HG03439 (cell line): ENCODE measurements at regions not wholly inside any gene's neighbourhood (a gene's known extent, or its start where the extent isn't known, plus 50 kb on each side); places are given as distances from the start of the nearest gene placed in this dataset.

Experiments used
- ATAC-seq: cut with Tn5 transposase; IDR thresholded peaks from one replicate; pipeline ENCODE4 v1.9.1; 2021; ENCODE audit warnings: mild to moderate bottlenecking, moderate library complexity; ENCODE audit not compliant: unreplicated experiment

DNA sequence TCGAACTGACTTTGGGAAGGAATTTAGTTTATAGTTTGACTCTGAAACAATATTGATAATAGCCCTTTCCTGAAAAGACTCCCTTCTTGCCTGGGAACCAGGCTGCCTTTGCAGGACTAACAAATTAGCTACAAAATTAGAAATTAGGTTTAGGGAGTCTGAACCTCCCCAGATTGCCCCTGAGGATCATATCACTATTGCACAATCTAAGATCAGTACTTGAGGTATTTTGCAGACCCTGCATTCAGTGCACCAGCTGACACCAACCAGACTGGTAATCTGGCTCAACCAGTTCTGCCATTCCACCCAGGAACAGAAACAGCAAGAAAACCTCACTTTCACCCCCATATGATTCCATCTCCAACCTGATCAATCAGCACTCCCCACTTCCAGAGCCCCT, 131.8 kb upstream of the GALNT5 start:
- no peak for ATAC-seq

DNA sequence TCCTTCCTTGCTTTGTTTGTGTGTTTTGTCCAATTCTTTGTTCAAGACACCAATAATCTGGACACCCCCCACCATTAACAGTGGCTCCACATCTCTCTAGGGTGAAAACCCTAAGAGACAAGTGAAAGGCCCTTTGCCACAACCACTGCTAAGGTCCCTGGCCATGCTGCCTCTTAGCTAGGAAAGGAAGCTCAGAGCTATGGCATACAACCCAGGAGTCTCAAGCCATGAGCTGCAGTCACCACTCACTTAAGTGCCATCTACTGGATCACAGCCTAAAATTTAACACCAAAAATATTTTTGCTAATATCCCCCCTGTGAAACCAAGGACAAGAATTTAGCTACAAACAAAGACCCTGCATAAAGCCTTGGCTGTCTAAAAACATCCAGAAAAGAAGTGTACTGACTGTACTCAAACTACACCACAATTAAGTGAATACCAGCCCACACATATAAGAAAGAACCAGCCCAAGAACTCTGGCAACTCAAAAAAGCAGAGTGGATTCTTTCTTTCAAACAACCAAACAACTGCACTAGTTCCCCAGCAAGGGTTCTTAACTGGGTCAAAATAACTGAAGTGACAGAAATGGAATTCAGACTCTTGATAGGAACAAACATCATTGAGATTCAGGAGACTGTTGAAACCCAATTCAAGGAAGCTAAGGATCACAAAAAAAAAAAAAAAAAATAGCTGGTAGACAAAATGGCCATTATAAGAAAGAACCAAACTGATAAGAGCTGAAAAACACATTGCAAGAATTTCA, 130.1 kb upstream of the GALNT5 start:
- no peak for ATAC-seq

DNA sequence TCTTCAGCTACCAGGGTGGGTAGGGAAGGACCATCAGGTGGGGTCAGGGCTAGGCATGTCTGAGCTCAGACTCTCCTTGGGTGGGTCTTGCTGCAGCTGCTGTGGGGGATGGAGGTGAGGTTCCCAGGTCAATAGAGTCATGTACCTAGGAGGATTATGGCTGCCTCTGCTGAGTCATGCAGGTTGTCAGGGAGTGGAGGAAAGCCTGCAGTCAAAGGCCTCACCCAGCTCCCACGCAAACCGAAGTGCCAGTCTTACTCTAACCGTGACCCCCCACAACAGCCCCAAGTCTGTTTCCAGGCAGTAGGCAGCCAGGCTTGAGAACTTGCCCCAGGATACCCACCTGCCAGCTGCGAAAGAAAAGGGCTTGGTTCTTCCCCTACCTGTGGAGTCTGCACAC, 113.6 kb upstream of the GALNT5 start:
- ATAC-seq = no peak

DNA sequence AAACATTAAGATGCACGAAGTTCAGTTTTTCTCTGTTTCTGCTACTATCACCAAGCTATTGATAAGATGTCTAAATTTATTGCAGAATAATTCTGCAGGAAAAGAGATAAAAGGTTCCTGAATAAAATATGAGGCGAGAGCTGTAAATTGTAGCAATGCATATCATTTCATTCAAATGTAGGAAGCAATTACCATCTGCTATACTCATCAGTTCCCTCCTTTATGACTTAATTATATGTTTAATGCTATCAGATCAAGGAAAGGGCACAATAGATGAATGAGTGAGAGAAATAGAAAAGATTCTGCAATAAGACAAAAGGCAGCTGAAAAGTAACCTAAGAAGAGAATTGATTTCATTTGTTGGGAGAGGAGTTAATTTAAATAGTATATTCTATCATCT, 108.2 kb upstream of the GALNT5 start:
- ATAC-seq = no peak

DNA sequence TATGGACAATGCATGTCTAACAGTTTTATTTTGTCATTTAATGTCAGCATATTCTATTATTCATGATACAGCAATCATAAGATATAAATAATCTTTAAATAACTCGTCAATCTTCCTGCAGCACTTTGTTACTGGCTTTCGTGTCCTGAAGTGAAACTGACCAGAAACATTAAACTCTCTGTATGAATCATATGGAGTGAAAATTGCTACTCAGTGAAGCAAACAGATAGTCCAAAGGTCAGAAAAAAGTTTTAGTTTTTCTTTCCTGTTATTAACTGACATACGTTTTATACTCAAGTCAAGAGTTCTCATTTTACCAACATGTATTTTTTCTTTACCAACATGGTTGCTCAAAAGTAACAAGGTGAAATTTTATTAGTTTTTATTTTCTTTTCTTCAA, 106.8 kb upstream of the GALNT5 start:
- ATAC-seq = peak; percentile 89

DNA sequence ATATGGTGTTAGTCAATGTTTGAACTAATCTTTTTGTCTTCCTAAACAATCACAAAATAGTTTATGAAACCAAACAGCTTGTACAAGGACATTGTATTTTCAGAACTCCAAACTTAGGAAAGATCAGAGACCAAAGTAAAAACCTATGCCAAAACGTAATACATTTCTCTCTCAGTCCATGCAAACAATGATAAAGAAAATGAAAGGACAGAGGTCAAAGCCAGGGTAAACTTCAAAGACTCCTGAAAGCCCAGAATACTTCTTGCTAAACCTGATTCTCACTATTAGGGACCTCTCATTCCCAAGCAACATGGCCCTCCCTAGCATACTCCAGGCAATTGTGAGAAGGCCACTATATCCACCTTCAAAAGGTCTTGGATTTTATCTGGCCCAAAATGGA, 105.1 kb upstream of the GALNT5 start:
- ATAC-seq = no peak

DNA sequence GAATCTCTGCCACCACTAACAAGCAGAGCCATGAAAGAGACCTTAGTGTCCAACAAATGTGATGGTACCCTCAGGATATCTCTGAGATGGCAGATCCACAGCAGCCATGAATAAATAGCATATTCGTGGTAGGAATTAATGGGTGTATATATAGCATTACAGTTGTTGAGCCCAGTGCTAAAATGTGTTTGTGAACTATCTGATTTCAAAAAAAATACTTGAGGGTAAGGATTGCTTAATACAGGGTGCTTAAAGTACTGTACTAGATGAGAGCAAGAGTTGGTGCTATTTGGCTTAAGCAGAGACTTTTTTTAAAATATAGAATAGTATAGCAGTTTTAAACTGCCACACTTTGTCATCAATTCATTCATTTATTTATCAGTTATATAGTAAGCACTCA, 101.5 kb upstream of the GALNT5 start:
- no peak for ATAC-seq

DNA sequence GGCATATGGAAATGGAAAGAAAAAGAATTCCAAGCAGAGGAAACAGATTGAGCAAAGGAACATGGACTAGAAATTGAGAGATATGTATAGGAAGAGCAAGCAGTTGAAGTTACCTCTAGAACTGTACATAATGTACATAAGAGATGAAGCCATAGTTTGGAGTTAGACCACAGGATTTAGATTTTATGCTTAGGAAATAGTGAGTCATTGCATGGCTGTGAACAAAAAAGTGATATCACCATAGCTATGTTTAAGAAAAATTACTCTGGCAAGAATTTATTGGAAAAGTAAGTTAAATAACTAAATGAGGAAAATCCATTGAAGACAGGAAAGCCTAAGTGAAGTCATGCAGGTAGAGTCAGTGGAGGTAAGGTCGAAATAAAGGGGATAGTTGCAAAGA, 99.4 kb upstream of the GALNT5 start:
- ATAC-seq = no peak

DNA sequence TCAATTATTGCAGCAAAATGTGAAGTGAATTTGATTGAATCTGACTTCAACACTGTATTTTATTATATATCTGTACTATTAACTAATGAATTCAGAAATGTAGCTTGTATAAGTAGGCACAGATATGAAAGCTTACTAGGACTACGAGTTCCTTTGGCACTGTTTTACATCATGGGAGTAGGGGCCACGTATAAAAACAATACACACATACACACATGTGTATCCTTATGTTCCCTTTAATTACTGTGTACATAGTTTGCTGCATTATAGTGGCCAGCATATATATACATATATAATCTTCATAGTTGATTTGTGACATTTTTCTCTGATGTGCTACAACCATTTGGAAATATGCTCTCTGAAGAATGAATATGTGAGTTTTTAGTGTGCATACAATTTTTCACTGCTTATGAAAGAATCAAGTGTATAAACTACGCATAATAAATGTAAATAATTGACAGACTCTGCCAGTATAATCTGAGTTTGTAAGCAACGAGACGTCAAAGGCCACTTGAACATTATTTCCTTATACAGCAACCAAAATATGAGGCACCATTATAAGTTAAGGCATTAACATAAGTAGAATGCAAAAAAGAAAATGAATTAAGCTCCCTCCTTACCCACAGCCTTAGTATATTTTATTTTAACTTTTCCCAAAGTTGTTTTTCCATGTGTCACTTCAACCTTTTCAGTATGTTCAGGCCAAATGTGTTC, 98.1 kb upstream of the GALNT5 start:
- no peak for ATAC-seq

DNA sequence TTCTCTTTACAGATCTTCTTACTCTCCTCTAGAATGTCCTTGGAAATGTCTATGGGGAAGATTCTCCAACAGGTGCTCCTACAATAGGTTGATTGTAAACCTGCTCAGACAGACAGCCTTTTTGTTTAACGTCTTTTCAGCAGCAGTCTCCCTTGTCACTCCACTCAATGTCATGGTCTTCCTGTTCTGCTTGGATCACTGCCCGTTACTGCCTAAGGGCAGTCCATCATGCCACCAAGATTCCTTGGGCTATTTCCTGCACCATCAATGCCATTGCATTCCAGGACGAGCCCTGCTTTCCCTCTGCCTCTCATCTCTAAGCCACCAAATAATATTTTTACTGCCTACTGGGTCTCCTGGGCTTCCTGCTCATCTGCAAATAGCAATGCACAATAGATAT, 97.4 kb upstream of the GALNT5 start:
- no peak for ATAC-seq

DNA sequence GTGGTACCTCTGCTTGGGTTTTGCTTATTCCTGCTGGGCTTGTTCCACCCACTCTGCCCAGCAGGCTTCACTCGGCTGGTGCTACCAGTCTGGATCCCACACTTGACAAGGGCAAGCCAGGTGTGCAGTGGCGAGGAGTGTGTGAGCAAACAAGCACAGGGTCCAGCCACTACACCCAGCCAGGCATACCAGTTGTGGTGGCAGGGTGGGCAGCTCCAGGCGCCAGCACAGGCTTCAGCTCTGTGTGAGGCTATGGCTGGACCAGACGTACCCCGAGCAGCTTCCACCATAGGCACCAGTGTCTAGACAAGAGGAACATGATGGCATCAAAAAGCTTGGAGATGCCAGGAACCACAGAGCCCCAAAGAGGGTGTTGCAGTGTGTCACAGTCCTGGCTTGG, 93.1 kb upstream of the GALNT5 start:
- ATAC-seq = no peak

DNA sequence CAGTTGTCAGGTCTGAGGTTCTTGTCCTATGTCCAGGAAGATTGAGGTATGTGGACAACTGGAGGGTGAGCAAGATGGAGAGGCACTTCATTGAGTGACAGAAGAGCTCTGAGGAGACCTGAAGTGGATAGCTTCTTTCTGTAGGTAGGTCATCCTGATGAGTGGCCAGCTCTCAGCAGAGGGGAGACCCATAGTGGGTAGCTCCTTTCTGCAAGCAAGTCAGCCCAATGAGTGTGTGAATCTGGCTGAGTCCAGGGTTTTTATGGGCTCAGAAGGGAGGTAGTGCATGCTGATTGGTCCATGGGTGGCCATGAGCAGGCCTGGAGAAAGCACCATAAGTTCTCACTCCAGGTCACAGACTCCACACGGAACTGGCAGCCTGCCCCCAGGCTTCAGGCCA, 92.6 kb upstream of the GALNT5 start:
- no peak for ATAC-seq

DNA sequence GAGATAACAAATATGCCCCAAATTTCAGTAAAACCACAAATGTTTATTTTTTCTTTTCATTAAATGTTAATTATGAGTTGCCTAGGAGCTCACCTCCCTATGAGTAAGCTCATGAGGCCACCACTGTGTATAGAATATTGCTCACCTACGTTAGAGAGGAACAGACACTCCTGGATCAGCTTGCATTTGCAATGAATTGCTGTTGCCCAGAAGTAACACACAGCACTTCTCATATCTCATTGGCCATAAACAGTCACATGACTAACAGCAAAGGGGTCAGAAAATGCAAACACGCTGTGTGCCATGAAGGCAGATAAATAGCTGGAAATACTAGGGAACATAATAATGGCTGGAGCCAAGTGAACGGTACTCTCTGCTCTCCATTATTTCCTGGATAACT, 89.0 kb upstream of the GALNT5 start:
- ATAC-seq = no peak

DNA sequence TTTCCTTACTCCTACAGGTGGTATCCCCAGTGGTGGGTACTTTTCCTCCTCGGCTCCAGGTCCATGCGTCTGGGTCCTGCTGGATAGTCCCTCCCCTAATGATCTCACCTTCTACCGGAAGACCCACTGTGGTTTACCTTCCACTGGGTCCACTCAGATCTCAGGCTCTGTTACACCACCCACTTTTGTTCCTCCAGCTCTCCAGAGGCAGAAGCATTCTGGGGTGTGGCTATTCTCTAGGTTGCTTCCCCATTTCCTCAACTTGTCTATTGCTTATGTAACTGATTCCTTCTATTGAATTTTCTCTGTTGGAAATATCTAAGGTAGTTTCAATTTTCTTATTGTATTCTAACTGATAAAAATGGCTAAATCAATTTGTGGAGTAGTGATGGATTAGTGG, 87.6 kb upstream of the GALNT5 start:
- no peak for ATAC-seq

DNA sequence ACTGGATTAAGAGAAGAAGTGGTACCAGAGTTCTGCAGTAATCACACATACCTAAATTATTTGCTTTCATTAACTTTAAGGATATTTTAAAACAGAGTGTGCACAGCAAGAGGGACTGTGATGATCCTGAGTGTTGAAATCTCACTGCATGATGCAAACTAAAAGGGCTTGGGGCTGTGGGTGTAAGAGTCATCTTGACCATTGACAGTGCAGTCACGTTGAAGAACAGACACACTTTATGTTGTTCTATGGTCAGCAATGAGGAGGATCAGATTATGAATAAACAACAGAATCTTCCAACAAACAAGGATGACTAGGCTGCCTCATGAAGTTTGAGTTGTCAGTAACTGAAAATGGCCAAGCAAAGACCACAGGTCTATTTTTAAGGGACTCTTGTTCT, 87.2 kb upstream of the GALNT5 start:
- ATAC-seq = no peak

DNA sequence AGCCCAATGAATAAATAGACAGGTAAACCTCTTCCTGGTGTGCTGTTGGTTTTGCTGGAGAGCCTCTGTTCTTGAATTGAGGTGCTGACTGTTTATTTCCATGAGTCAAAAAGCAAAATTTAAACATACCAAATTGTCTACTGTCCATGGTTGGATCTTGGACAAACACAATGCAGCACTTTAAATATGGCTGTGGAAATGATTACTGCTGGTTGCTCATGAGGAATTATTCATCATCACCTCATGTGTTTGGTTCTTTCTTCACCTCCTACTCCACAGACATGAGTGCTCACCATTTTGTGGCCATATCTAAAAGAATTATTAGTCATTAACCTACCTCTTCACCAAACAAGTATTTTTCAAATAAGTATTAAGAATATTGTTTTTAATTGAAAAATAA, 85.3 kb upstream of the GALNT5 start:
- no peak for ATAC-seq

DNA sequence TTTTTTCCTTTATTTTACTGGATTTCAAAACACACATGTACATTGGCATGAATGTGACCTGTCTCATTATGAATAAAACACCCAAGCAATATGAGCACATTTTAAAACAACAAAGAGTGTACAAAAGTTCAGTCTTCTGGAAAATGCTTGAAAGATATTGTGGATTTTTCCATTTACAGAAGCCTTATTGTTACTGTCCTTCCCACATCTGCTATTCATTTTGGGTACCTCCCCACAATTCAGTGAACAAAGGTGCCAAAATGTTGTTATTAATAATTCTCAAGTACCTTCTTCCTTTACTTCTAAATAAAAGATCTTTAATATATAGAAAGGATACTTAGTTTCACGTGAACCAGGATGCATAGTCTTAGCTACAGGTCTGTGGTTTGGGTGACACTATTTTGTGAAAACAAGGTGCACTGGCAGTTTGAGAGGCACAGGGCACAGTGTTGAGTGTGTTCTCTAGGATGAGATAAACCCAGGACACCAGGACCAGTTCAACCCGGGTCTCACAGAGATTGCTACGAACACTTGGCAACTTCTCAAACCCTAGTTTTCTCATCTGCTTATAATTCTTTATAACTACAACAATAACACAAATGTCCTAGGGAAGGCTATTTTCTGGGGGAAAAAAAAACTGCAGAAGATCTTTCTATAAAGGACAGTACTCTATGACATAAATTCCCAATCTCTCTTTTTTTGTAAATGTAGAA, 84.5 kb upstream of the GALNT5 start:
- ATAC-seq = no peak

DNA sequence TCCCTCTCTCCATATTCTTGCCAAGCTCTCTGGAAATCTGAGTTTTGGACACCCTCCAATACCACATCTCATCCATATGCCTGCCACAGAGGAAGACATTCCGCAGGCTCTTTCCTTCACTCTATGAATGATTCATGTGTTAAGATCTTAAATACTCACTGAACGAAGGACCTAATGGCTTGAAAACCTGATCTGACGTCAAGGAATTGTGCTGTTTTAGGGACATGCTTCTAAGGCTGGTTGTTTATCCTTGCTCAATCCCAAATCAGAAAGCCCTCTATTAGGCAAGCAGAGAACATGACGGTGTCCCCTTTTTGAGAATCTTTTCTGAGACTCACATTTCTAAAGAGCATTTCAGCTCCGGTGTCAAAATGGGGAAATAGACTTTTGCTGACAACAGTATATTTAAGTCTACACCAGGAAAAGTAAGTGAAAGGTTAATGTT, 83.7 kb upstream of the GALNT5 start:
- ATAC-seq = no peak

DNA sequence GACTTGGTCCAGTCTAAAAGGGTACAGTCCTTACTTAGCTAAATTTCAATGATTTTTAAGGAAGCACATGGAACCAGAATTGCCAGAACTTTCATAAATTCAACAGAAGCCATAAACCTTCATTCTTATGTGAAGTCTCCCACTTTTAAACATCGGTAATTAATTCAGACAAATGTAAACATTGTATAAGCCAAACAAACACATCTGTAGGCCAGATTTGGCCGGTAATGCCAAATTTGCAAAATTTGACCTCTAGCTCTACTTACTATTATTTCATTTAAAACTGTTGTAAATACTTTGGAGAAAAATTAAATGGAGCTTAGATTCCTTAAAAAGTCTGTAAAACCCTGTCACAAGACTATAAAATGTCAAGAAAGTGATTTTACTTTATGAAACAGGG, 83.2 kb upstream of the GALNT5 start:
- ATAC-seq = no peak

DNA sequence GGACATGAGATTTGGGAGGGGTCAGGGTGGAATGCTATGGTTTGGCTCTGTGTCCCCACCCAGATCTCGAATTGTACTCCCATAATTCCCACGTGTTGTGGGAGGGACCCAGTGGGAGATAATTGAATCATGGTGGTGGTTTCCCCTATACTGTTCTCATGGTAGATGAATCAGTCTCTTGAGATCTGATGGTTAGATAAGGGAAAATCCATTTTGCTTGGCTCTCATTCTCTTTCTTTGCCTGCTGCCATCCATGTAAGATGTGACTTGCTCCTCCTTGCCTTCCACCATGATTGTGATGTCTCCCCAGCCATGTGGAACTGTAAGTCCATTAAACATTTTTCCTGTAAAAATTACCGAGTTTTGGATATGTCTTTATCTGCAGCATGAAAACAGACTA, 80.9 kb upstream of the GALNT5 start:
- no peak for ATAC-seq

DNA sequence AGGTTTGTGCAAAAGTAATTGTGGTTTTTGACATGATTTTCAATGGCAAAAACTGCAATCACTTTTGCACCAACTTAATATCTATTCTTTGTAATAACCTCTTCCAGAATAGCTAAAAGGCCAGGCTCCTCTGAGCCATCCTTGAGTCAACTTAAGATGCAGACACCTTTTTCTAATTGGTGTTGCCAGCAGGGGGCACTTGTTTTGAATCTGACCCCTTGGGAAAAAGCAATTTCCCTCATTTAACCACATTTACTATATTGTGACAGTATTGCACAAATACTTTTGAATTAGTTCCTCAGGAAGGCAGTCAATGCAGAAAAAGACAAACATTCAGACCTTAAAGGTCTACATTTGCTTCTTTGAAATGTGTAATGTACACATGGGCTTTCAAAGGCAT, 78.6 kb upstream of the GALNT5 start:
- ATAC-seq = no peak
